Activated effector memory CD4-positive, alpha-beta T cell treated with anti-CD3 and anti-CD28 coated beads, Interleukin-2, amount 50 U/mL, for 16 hours (primary cell): ENCODE measurements at regions not wholly inside any gene's neighbourhood (a gene's known extent, or its start where the extent isn't known, plus 50 kb on each side); places are given as distances from the start of the nearest gene placed in this dataset.

ENCODE experiments used
- DNase-seq: peaks from one replicate; pipeline ENCODE4 v3.0.0-alpha.2; 2020

GRCh38 chr2:129879614-129880180 is 99.8 kb upstream of the RAB6C start:
- DNase-seq: no peak

DNA sequence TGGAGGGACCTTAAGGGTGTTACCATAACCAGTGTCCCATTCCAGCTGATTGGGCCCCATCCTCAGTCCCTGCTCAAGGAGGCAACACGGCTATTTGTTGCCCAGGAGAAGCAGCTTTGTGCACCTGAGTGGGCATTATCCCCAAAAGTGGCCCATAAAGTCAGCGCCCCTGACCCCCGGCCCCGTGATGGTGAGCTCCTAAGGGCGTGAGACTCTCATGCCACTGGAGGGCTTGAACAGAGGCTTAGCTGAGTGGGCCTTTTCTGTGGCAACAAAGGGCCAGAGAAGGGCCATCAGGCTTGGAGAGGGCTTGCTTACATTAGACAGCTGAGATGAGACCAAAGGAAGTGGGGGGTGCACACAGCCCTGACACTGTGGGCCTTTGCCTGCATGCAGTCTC is 99.2 kb upstream of the RAB6C start:
- DNase-seq: peak; percentile 60

DNA sequence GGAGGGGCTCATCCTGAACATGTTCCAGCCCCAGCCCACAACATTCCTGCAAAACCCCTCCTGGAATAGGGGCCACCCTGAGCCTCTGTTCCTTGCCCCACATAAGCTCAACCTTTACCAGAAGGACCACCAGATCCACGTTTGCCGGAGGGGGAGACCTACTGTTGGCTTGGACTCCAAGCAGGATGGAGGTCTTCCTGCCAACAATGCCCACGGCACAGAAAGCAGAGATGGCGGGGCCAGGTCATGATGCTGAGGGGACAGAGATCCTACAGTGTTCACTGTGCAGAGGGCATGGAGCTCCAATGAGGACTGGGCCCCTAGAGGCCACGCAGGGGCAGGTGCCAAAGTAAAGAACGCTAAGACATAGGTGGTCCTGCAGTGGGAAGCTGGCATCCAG is 98.5 kb upstream of the RAB6C start:
- no peak for DNase-seq

DNA sequence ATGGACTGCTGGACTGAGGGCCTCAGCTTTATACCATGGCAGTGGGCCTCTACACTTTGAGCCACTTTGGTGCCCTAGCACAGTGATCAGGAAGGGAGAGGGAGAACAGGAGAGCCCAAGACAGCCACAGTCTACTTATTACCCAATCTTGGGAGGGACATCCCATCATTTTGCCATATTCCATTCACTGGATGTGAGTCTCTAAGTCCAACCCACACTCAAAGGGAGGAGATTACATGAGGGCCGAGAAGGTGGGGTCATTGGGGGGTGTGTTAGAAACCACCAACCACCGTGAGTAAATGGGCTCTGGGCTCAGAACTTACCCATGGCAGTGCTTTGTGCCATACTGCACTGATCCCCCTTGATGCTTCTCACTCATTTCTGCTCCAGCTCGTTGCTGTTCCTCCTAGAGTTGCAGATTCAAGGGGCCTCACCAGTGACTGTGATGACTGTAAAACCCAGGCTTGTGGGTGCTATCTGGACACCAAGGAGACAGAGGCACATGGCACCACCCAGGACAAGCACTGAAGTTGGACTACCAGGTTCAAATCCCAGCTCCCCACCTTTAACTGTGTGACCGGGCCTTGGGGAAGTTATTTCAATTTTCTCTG is 97.6 kb upstream of the RAB6C start:
- no peak for DNase-seq

DNA sequence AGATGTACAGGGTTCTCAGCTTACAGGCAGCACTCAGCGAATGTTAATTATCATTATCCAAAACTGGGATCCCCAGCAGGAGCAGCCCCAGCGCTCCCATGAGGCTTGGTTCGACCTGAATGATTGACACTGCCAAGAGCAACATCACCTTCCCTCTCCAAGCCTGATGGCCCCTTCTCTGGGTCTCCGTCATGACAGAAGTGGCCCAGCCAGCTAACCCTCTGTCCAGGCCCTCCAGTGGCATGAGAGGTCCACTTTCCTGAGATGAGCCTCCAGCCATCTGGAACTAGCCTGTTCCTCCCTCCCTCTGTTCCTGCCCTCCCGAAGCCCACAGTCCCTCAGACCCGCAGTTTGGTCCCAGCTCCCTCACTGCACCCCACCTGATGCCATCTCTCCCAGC is 97.0 kb upstream of the RAB6C start:
- DNase-seq: no peak

DNA sequence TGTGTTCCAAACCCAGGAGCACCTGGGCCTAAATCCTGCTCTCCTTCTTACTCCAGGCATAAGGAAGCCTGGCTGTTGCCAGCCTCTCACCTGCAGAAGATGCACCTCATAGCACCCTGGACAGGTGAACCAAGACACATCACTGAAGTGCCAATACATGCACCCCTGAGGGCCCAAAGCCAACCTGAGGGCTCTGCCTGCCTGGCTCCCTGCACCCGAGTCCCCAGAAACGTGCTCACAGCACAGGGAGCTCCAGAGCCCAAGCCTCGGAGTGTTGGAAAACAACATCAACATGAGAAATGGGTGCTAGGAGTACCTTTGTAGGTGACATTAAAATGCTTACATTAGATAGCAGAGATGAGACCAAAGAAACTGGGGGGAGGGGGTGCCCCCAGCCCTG is 96.3 kb upstream of the RAB6C start:
- peak; percentile 58 for DNase-seq

DNA sequence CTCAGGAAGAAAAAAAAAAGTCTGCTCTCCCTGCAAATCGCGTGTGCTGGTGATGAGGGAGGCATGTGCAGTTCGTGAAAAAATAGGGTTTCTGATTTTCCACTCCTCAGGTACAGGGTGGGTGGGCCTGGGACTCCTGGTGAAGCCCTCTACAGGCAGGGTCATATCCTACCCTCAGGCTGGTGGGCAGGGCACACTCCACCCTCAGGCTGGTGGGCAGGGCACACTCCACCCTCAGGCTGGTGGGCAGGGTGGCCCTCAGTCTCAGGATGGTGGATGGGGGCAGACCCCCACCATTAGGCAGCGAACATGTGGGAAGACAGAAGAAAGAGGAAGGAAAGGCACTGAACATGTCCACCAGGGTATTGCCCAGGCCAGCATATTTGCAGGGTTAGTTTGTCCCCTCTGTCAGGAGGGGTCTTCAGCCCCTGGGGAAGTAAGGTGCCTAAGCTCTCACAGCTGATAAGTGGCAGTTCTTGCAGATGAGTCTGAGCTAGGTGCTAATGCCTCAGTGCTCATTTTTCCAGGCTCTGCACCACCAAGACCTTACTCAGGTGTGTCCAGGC is 95.2 kb upstream of the RAB6C start:
- DNase-seq: no peak

DNA sequence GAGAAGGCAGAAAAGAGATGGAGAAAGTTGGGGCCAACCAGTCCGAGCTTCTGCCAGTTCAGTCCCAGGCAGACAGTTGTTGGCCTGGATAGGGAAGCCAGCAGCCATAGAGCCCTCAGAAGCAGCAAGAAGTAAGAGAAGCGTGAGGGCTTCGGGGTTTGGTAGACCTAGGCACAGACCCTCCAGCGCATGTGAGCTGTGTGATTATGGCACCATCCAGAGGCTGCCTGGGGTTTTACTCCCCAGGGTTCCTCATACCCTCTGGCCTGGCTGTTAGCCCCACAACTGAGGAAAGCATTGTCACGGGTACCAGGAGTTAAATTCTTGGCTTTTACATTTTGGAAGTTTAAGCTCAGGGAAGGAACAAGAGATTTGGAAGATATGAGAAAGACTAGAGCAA is 93.7 kb upstream of the RAB6C start:
- no peak for DNase-seq

DNA sequence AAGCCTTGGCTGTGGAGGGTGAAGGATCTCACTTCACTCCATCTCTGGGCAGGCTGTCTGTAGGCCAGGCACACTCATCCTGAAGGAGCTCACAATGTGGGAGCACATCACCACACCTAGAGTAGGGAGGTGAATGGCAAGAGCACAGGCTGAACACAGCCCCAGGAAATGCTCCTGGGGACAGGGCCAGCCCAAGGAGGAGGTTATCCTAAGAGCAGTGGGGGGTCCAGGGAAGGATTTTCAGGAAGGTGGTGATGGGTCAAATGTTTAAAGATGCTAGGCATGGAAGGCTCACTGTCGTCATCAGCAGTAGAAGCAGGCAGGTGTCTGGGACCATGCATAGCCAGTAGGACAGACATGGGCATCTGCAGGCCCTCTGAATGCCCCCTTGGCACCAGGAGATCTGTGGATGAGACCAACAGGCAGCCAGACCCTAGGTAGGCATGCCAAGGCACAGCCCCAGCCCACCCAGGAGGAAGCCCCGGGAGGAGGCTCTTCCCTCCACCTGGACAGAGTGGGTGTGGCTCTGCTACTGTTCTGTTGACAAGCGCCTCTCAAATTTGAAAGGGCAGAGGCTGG is 91.7 kb upstream of the RAB6C start:
- no peak for DNase-seq

DNA sequence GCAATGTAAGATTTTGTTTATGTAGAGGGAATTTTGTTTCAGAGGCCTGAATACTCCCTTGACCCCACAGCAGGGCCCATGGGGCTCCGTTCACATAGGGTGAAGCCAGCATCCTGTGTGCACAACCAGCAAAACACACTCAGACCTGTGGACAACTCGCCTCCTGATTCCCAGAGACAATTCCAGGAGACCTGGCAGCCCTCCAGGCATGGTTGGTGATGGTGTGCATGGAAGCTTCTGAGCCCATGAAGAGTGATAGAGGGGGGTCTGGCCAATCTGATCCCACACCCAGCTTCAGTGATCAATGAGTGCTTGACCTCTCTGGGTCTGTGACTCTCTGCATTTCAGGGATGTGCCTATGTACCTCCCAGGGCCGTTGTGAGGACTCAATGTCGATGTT is 91.0 kb upstream of the RAB6C start:
- DNase-seq: no peak

- no peak for DNase-seq
Observed at GRCh38 chr2:129888896-129889295, 90.6 kb upstream of the RAB6C start.

GRCh38 chr2:129891341-129892320 is 87.8 kb upstream of the RAB6C start:
- no peak for DNase-seq

- no peak for DNase-seq
Observed at GRCh38 chr2:129892360-129892759, 87.1 kb upstream of the RAB6C start.

DNA sequence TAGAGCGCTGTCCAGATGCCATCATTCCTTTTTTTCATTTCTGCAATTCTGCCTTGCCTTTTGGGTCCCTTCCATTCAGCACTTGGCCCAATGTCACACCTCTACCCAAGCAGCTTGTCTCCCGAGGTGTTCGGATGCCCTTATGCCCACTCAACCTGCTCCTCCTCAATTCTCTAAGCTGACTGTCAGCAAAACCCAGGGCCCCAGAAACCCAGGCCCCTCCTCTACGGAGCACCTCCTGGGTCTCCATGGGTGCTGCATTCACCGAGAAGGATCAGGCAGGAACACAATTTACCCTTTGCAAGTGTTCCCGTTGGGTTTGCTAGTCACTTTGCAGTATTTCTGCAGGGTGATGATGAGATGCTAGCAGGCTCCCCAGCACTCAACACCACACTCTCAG is 86.7 kb upstream of the RAB6C start:
- no peak for DNase-seq

DNA sequence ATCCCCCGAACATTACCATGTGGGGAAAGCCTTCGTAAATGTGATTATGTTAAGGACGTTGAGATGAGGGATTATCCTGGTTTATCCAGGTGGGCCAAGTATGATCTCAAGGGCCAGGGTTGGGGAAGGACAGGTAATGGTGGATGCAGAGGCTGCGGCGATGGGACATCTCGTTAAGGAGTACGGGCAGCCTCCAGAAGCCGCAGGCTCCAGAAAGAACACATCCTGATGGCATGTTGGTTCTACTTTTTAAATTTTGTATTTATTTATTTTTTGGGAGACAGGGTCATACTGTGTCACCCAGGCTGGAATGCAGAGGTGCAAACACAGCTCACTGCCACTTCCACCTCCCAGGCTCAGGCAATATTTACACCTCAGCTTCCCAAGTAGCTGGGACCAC is 86.2 kb upstream of the RAB6C start:
- no peak for DNase-seq

- DNase-seq: peak; percentile 38
Observed at GRCh38 chr2:129894616-129895015, 84.8 kb upstream of the RAB6C start.

DNA sequence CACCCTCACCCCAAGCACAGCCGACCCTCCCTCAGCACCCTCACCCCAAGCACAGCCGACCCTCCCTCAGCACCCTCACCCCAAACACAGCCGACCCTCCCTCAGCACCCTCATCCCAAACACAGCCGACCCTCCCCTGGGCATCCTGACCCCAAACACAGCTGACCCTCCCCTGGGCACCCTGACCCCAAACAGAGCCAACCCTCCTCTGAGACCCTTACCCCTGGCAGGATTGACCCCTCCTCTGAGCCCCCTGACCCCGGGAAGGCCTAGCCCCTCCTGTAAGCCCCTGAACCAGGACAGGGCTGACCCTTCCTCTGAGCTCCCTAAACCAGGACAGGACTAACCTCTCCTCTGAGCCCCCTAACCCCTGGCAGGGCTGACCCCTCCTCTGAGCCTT is 84.4 kb upstream of the RAB6C start:
- peak; percentile 24 for DNase-seq

DNA sequence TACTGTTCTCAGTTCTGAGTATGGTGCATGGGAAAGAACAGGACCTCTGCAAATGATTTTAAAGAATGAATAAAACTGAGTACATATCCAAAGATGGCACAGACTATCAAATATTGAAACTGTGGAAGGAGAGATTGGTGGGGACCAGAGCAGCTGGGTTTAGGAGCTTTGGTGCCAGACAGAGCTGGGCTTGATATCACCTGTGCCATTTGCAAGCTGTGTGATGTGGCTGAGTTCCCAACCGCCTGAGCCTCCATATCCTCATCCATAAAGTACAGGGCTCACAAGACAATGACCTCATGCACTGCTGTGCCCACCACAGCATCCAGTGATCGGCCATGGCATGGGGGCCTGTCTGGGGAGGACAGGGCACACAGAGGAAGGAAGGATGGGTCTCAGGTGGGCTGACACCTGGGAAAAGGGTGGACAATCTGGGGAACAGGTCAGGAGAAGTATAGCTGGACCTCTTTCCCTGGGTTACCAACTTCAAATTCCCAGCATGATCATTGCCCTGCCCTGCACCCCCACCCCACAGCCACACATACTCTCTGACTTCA is 83.9 kb upstream of the RAB6C start:
- DNase-seq: no peak

- no peak for DNase-seq
Observed at GRCh38 chr2:129896226-129897100, 83.0 kb upstream of the RAB6C start.

DNA sequence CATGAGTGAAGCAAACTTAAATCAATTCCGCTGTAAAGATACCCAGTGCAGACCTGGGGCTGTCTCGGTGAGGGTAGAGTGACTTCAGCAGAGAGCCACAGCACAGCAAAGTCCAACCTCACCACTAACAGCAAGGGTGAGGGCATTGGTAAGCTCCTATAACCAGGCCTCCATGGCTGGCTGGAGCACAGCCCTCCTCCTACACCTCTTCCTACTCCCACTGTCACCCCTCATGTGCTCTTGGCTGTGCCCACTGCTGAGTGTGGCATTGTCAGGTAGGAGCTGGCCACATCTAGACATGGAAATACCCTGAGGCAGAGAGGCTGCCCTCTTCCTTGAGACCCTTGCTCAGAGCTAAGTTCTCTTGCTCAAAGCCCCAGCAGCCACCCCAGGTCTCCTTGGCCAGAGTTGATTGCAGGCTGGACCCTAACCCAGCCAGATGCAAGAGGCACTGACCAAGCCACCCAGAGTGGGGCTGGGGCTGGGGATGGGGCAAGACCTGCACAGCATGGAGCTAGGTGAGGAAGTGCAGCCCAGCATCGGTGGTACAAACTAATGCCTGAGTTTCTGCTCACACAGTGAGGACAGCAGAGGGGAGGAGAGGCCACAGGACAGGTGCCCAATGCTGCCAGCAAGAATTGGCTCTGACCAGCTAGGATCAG is 77.6 kb upstream of the RAB6C start:
- peak; percentile 24 for DNase-seq
